SK-N-SH (cell line): ENCODE measurements at regions not wholly inside any gene's neighbourhood (a gene's known extent, or its start where the extent isn't known, plus 50 kb on each side); places are given as distances from the start of the nearest gene placed in this dataset.

Source experiments
- CTCF ChIA-PET: fragments of 300-600, 350-600 bp; formaldehyde crosslinking; extraction: SDS; loops from one replicate; lab custom pipeline; 2021; lab: Yijun Ruan, JAX
- POLR2A ChIA-PET: fragments of 350-600 bp; sonication (Branson Sonifier 250); formaldehyde crosslinking; extraction: SDS; loops from one replicate; lab custom pipeline; 2020; ENCODE audit warnings: antibody characterized with exemption, inconsistent platforms; lab: Yijun Ruan, JAX
- DNase-seq: peaks from one replicate; pipeline ENCODE4 v3.0.0; 2012
- H2AFZ ChIP-seq: fragments of 200-600 bp; sonication (generic); 2 replicates; pipeline ENCODE4 v1.8.1; 2016; ENCODE audit warnings: antibody characterized with exemption, mild to moderate bottlenecking, low read depth
- H3F3A ChIP-seq: fragments of 200-600 bp; sonication (generic); replicated peaks from 2 replicates; pipeline ENCODE3; 2016; ENCODE audit warnings: antibody characterized with exemption, mild to moderate bottlenecking; ENCODE audit not compliant: insufficient read depth
- H3K27ac ChIP-seq, 2 experiments: fragments of 200-500 bp in 1 of 2; fragments of 200-600 bp in 1 of 2; sonication (Bioruptor generic) in 1 of 2; sonication (generic), shearing (Covaris generic) in 1 of 2; 2 replicates each; pipeline versions ENCODE4 v1.5.1 to v1.6.1; 2014 to 2016; ENCODE audit warnings: low read depth in 2 of 2, inconsistent platforms in 1 of 2, low read length in 1 of 2, mild to moderate bottlenecking in 1 of 2, mixed read lengths in 1 of 2
- H3K27me3 ChIP-seq: fragments of 200-600 bp; sonication (generic), shearing (Covaris generic); 2 replicates; pipeline ENCODE4 v1.6.1; 2016; ENCODE audit warnings: mixed run types; ENCODE audit not compliant: insufficient read depth
- H3K36me3 ChIP-seq, 2 experiments: fragments of 200-500 bp in 1 of 2; fragments of 200-600 bp in 1 of 2; sonication (Bioruptor generic) in 1 of 2; sonication (generic) in 1 of 2; replicated peaks in 1 of 2; 2 replicates each; pipeline versions ENCODE3 to v1.5.1; 2014 to 2016; ENCODE audit warnings: low read length in 1 of 2, mild to moderate bottlenecking in 1 of 2; ENCODE audit not compliant: insufficient read depth in 2 of 2, control insufficient read depth in 1 of 2
- H3K4me1 ChIP-seq, 2 experiments: fragments of 200-500 bp in 1 of 2; fragments of 200-600 bp in 1 of 2; sonication (Bioruptor generic) in 1 of 2; sonication (generic), shearing (Covaris generic) in 1 of 2; 2 replicates each; pipeline versions ENCODE4 v1.5.1 to v1.6.1; 2014 to 2016; ENCODE audit warnings: low read depth in 1 of 2, low read length in 1 of 2, mixed run types in 1 of 2; ENCODE audit not compliant: insufficient read depth in 2 of 2, control insufficient read depth in 1 of 2
- H3K4me2 ChIP-seq: fragments of 200-600 bp; sonication (generic), shearing (Covaris generic); 2 replicates; pipeline ENCODE4 v1.6.1; 2017; ENCODE audit warnings: mixed run types
- H3K4me3 ChIP-seq, 2 experiments: fragments of 200-500 bp in 1 of 2; fragments of 200-600 bp in 1 of 2; sonication (Bioruptor generic) in 1 of 2; sonication (generic), shearing (Covaris generic) in 1 of 2; 2 replicates each; pipeline versions ENCODE4 v1.5.1 to v1.8.1; 2014 to 2016; ENCODE audit warnings: low read depth in 2 of 2, inconsistent platforms in 1 of 2, low read length in 1 of 2, mild to moderate bottlenecking in 1 of 2, mixed read lengths in 1 of 2, moderate library complexity in 1 of 2
- H3K79me2 ChIP-seq: fragments of 200-600 bp; sonication (generic); 2 replicates; pipeline ENCODE4 v1.8.1; 2017; ENCODE audit warnings: mild to moderate bottlenecking; ENCODE audit not compliant: insufficient read depth
- H3K9ac ChIP-seq: fragments of 200-600 bp; sonication (generic); 2 replicates; pipeline ENCODE4 v1.6.1; 2017; ENCODE audit warnings: mixed run types
- H3K9me2 ChIP-seq: fragments of 200-600 bp; sonication (generic); 2 replicates; pipeline ENCODE4 v1.6.1; 2017; ENCODE audit warnings: mixed run types
- H3K9me3 ChIP-seq: fragments of 200-600 bp; sonication (generic); 2 replicates; pipeline ENCODE4 v1.6.1; 2017; ENCODE audit warnings: mixed run types, mild to moderate bottlenecking, moderate library complexity
- H4K20me1 ChIP-seq: fragments of 200-600 bp; sonication (generic); 2 replicates; pipeline ENCODE4 v1.6.1; 2017; ENCODE audit warnings: mild to moderate bottlenecking, mixed run types; ENCODE audit not compliant: insufficient read depth
- ELF1 ChIP-seq: IDR thresholded peaks from 2 replicates; pipeline ENCODE4 v1.4.0; 2012
- EP300 ChIP-seq, 2 experiments: IDR thresholded peaks; 2 replicates each; pipeline versions ENCODE4 v1.4.0 to v1.6.1; 2012; ENCODE audit warnings: borderline replicate concordance in 1 of 2, low read depth in 1 of 2, low read length in 1 of 2
- EZH2phosphoT487 ChIP-seq: fragments of 200-600 bp; sonication (generic); IDR thresholded peaks from 2 replicates; pipeline ENCODE4 v1.6.1; 2017; ENCODE audit warnings: low read depth, mixed run types, mild to moderate bottlenecking, antibody characterized with exemption, moderate library complexity, borderline replicate concordance
- FOXJ3 ChIP-seq: sonication (generic); formaldehyde crosslinking; IDR thresholded peaks from 2 replicates; pipeline ENCODE4 v1.5.1; 2020; ENCODE audit warnings: mild to moderate bottlenecking, missing genetic modification reagents
- FOXM1 ChIP-seq: IDR thresholded peaks from 2 replicates; pipeline ENCODE4 v1.4.0; 2012; ENCODE audit warnings: low read depth, mild to moderate bottlenecking
- GABPA ChIP-seq: IDR thresholded peaks from 2 replicates; pipeline ENCODE4 v1.4.0; 2012; ENCODE audit warnings: low read depth, mild to moderate bottlenecking
- GATA2 ChIP-seq: sonication (generic); formaldehyde crosslinking; IDR thresholded peaks from 2 replicates; pipeline ENCODE4 v1.5.0; 2020; ENCODE audit warnings: mild to moderate bottlenecking, missing genetic modification reagents
- IRF3 ChIP-seq: fragments of 150-350 bp; IDR thresholded peaks from 2 replicates; pipeline ENCODE4 v1.6.1; 2016; ENCODE audit warnings: mild to moderate bottlenecking, low read depth, low read length
- MXI1 ChIP-seq: IDR thresholded peaks from 2 replicates; pipeline ENCODE4 v1.6.1; 2012; ENCODE audit warnings: mild to moderate bottlenecking, low read depth, low read length, improper control_type of control experiment
- NFIC ChIP-seq: IDR thresholded peaks from 2 replicates; pipeline ENCODE4 v1.4.0; 2012; ENCODE audit warnings: borderline replicate concordance
- NRF1 ChIP-seq: IDR thresholded peaks from 2 replicates; pipeline ENCODE4 v1.6.1; 2012; ENCODE audit warnings: low read depth, mild to moderate bottlenecking, low read length
- PBX3 ChIP-seq: IDR thresholded peaks from 2 replicates; pipeline ENCODE4; 2012
- POLR2AphosphoS5 ChIP-seq: IDR thresholded peaks from 2 replicates; pipeline ENCODE4 v1.6.1; 2012; ENCODE audit warnings: low read depth, low read length
- RFX5 ChIP-seq: IDR thresholded peaks from 2 replicates; pipeline ENCODE4 v1.6.1; 2012; ENCODE audit warnings: mild to moderate bottlenecking, improper control_type of control experiment, low read length
- SIN3A ChIP-seq: IDR thresholded peaks from 2 replicates; pipeline ENCODE4 v1.6.1; 2012; ENCODE audit warnings: low read depth, mild to moderate bottlenecking, low read length, moderate library complexity, borderline replicate concordance
- SMC3 ChIP-seq: IDR thresholded peaks from 2 replicates; pipeline ENCODE4 v1.6.1; 2012; ENCODE audit warnings: low read depth, low read length, improper control_type of control experiment
- TCF12 ChIP-seq: IDR thresholded peaks from 2 replicates; pipeline ENCODE4 v1.4.0; 2012
- USF1 ChIP-seq: IDR thresholded peaks from 2 replicates; pipeline ENCODE4 v1.4.0; 2012; ENCODE audit warnings: low read depth, borderline replicate concordance
- ZBTB33 ChIP-seq: IDR thresholded peaks from 2 replicates; pipeline ENCODE4 v1.4.0; 2012; ENCODE audit warnings: low read depth, borderline replicate concordance
- WGBS: methylation state at CpG from one replicate; pipeline ENCODE4 v1.1.6; 2017; ENCODE audit warnings: low lambda C conversion rate; 5-methylcytosine and 5-hydroxymethylcytosine counted together
- TF ChIP-seq, protein P1 (sequence below): fragments of 150-350 bp; IDR thresholded peaks from 2 replicates; pipeline ENCODE4 v1.6.1; 2017; ENCODE audit warnings: antibody characterized with exemption, low read length, low read depth, borderline replicate concordance

- Histone ChIP-seq H3K27me3 (no peaks in the 10 kb centered on the region), H3K27ac (no peak overlapping the region), H3K4me2 (no peak overlapping the region), H3K9me3 (peaks cover 6% of the 10 kb centered on the region; the same call in 1 of the 2 replicates), H3F3A (peaks cover 4% of the 10 kb centered on the region), H4K20me1 (no peaks in the 10 kb centered on the region), H3K4me3 (no peak overlapping the region), H3K79me2 (no peaks in the 10 kb centered on the region), H3K36me3 (no peaks in the 10 kb centered on the region), H3K9me2 (no peaks in the 10 kb centered on the region), H2AFZ (no peak overlapping the region), H3K4me1 (peaks cover 0 to 3% of the 10 kb centered on the region in 2 experiments; a peak in 1 of 4 replicates), H3K9ac (no peak overlapping the region)
- WGBS = 82% methylated on average over 1 of the region's 1 CpG
- no peak for TF ChIP-seq FOXJ3 (CRISPR knock-in tag)
- TF ChIP-seq TCF12 = no peak
- TF ChIP-seq SMC3 = no peak
- TF ChIP-seq NRF1 = no peak
- no peak for TF ChIP-seq MXI1
- no peak for TF ChIP-seq USF1
- no peak for TF ChIP-seq RFX5
- no peak for TF ChIP-seq FOXM1
- TF ChIP-seq EZH2phosphoT487 = no peak
- no peak for TF ChIP-seq PBX3
- TF ChIP-seq GABPA = no peak
- TF ChIP-seq POLR2AphosphoS5 = no peak
- TF ChIP-seq EP300 (IDR thresholded peaks at IDR 0.05; ENCODE audit: borderline replicate concordance in 1 of 2, low read depth in 1 of 2, low read length in 1 of 2) = no peak
- ChIA-PET CTCF (interaction anchor here (1.5 to 6.7 kb wide), 3 partner anchors 16 to 353 kb away, joined by 3 to 171 read pairs (median 6); no protein-coding TSS in a partner anchor), POLR2A (no interaction called here)
- DNase-seq = no peak
Measured at GRCh38 chr7:106795877-106796231, 69.2 kb upstream of the PIK3CG start.

DNA sequence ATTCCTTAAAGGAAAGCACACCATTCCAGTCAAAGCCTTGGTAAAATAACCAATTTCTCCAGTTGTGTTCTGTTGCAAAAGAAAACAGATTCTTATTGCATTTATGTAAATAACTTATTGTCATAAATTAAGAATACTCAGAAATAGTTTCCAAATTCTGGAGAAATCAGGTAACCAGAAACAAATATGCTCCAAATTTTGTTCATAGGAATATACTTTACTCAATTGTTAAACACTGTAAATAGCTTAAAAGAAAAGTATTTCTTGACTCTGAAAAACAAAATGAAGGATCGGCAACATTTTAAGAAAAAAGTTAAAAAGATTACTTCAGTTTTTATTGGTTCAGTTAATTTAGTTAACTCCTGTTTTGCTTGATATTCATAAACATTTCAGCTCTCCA lies 67.1 kb upstream of the PIK3CG start:
- CTCF ChIA-PET = interaction anchor here (6.7 kb wide), 1 partner anchor 351 kb away, joined by 171 read pairs; no protein-coding TSS in a partner anchor
- H3K27ac ChIP-seq = no peak overlapping the region
- H3K79me2 ChIP-seq = no peaks in the 10 kb centered on the region
- H3K27me3 ChIP-seq = no peaks in the 10 kb centered on the region
- no peak for DNase-seq
- no peak overlapping the region for H3K4me2 ChIP-seq
- no peaks in the 10 kb centered on the region for H3K9me2 ChIP-seq
- no peak overlapping the region for H3K4me3 ChIP-seq
- no peak overlapping the region for H3K9ac ChIP-seq
- no peak overlapping the region for H2AFZ ChIP-seq
- peaks cover 6% of the 10 kb centered on the region; the same call in 1 of the 2 replicates for H3K9me3 ChIP-seq
- H3K4me1 ChIP-seq = peaks cover 0 to 3% of the 10 kb centered on the region in 2 experiments; a peak in 1 of 4 replicates
- H4K20me1 ChIP-seq = no peaks in the 10 kb centered on the region
- TF ChIP-seq GABPA (no peak), SIN3A (no peak), EP300 (IDR thresholded peaks at IDR 0.05; ENCODE audit: borderline replicate concordance in 1 of 2, low read depth in 1 of 2, low read length in 1 of 2) (no peak), IRF3 (no peak), NFIC (no peak), ELF1 (no peak), POLR2AphosphoS5 (no peak), ZBTB33 (no peak), EZH2phosphoT487 (no peak), GATA2 (CRISPR knock-in tag) (no peak), RFX5 (no peak), PBX3 (no peak), SMC3 (no peak), TCF12 (no peak)
- TF ChIP-seq, protein P1, sequence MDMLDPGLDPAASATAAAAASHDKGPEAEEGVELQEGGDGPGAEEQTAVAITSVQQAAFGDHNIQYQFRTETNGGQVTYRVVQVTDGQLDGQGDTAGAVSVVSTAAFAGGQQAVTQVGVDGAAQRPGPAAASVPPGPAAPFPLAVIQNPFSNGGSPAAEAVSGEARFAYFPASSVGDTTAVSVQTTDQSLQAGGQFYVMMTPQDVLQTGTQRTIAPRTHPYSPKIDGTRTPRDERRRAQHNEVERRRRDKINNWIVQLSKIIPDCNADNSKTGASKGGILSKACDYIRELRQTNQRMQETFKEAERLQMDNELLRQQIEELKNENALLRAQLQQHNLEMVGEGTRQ = no peak
- H3K36me3 ChIP-seq = no peaks in the 10 kb centered on the region
- peaks cover 4% of the 10 kb centered on the region for H3F3A ChIP-seq
- WGBS = 86% methylated on average over 1 of the region's 1 CpG
- POLR2A ChIA-PET = no interaction called here
